Natural killer cell (primary cell): ENCODE measurements at regions not wholly inside any gene's neighbourhood (a gene's known extent, or its start where the extent isn't known, plus 50 kb on each side); places are given as distances from the start of the nearest gene placed in this dataset.
"Not testable (repeated sequence)": the region's sequence is repeated elsewhere in the genome, so short reads cannot be mapped to it uniquely, and the experiment has no call there.

Experiments
- ATAC-seq, 3 donors: fragments of 150-1000 bp in 2 of 3; fragments of 200-7000 bp in 1 of 3; cut with Tn5 transposase; 1 replicate in 1 of 3; 2 replicates in 2 of 3; pipeline ENCODE4 v1.10.0; 2021; ENCODE audit warnings: mild to moderate bottlenecking in 2 of 3, moderate library complexity in 2 of 3
- DNase-seq, 2 donors: peaks; one replicate each; pipeline versions ENCODE4 v3.0.0 to v3.0.0-alpha.2; 2013 to 2021; ENCODE audit warnings: mixed read lengths in 1 of 2
- H3K27ac ChIP-seq: one replicate; pipeline ENCODE4 v1.5.1; 2013; ENCODE audit warnings: mild to moderate bottlenecking, low read length
- H3K27me3 ChIP-seq: one replicate; pipeline ENCODE4 v1.6.1; 2013; ENCODE audit warnings: low read length; ENCODE audit not compliant: control insufficient read depth, insufficient read depth
- H3K36me3 ChIP-seq: one replicate; pipeline ENCODE4 v1.6.1; 2013; ENCODE audit warnings: low read length; ENCODE audit not compliant: control insufficient read depth, insufficient read depth
- H3K4me1 ChIP-seq: one replicate; pipeline ENCODE4 v1.6.1; 2013; ENCODE audit warnings: low read length; ENCODE audit not compliant: control insufficient read depth, insufficient read depth
- H3K4me3 ChIP-seq: one replicate; pipeline ENCODE4 v1.5.1; 2013; ENCODE audit warnings: low read length
- H3K9me3 ChIP-seq: one replicate; pipeline ENCODE4 v1.6.1; 2013; ENCODE audit warnings: low read length; ENCODE audit not compliant: control insufficient read depth, insufficient read depth
- H3K27ac Mint-ChIP-seq, 2 donors: one replicate each; pipeline ENCODE4 v1.8.0; 2022; ENCODE audit warnings: mild to moderate bottlenecking in 2 of 2, mixed read lengths in 2 of 2, moderate library complexity in 1 of 2
- H3K27me3 Mint-ChIP-seq, 2 donors: one replicate each; pipeline ENCODE4 v1.8.0; 2022; ENCODE audit warnings: low read depth in 2 of 2, mixed read lengths in 2 of 2
- H3K36me3 Mint-ChIP-seq: one replicate; pipeline ENCODE4 v1.8.0; 2022; ENCODE audit warnings: mixed read lengths
- H3K4me1 Mint-ChIP-seq, 2 donors: one replicate each; pipeline ENCODE4 v1.8.0; 2022; ENCODE audit warnings: mixed read lengths in 2 of 2
- H3K4me3 Mint-ChIP-seq: one replicate; pipeline ENCODE4 v1.8.0; 2022; ENCODE audit warnings: mild to moderate bottlenecking, moderate library complexity, mixed read lengths
- H3K9me3 Mint-ChIP-seq, 2 donors: one replicate each; pipeline ENCODE4 v1.8.0; 2022; ENCODE audit warnings: mixed read lengths in 2 of 2
- WGBS: methylation state at CpG from one replicate; pipeline ENCODE4 v1.1.7; 2013; ENCODE audit warnings: missing lambda C conversion rate; ENCODE audit not compliant: insufficient coverage; 5-methylcytosine and 5-hydroxymethylcytosine counted together
- intact Hi-C: fragments of 100-400 bp; cut with micrococcal nuclease; formaldehyde crosslinking; loops from one replicate; pipeline ENCODE4 v1.14.2; 2022

GRCh38 chr9:66740136-66740535 is 160.4 kb upstream of the ZNF658 start:
- H3K4me3 Mint-ChIP-seq, H3K9me3 Mint-ChIP-seq, H3K27ac ChIP-seq, H3K36me3 ChIP-seq, DNase-seq, H3K27ac Mint-ChIP-seq, H3K4me3 ChIP-seq, H3K9me3 ChIP-seq, intact Hi-C loops, H3K27me3 ChIP-seq, H3K4me1 ChIP-seq, H3K36me3 Mint-ChIP-seq, ATAC-seq, H3K27me3 Mint-ChIP-seq, H3K4me1 Mint-ChIP-seq: not testable (repeated sequence)
- WGBS, result no CpG with 5 or more reads among the region's 4 CpGs

GRCh38 chr9:66745846-66746245 is 154.7 kb upstream of the ZNF658 start:
- H3K27me3 Mint-ChIP-seq, intact Hi-C loops, H3K27ac ChIP-seq, H3K4me1 Mint-ChIP-seq, H3K4me3 Mint-ChIP-seq, H3K4me3 ChIP-seq, H3K27ac Mint-ChIP-seq, DNase-seq, H3K27me3 ChIP-seq, H3K36me3 ChIP-seq, H3K4me1 ChIP-seq, H3K9me3 Mint-ChIP-seq, H3K36me3 Mint-ChIP-seq, H3K9me3 ChIP-seq, ATAC-seq: not testable (repeated sequence)
- no CpG with 5 or more reads among the region's 27 CpGs for whole genome bisulfite sequencing

GRCh38 chr9:66752324-66752923 is 148.1 kb upstream of the ZNF658 start:
- H3K4me1 ChIP-seq, H3K27me3 Mint-ChIP-seq, ATAC-seq, H3K4me3 ChIP-seq, H3K27ac Mint-ChIP-seq, H3K9me3 ChIP-seq, H3K4me3 Mint-ChIP-seq, H3K27me3 ChIP-seq, DNase-seq, H3K36me3 Mint-ChIP-seq, H3K9me3 Mint-ChIP-seq, H3K27ac ChIP-seq, H3K36me3 ChIP-seq, intact Hi-C loops, H3K4me1 Mint-ChIP-seq: not testable (repeated sequence)
- WGBS, result 94% methylated on average over 3 of the region's 15 CpGs

- H3K4me3 ChIP-seq, ATAC-seq, H3K4me1 ChIP-seq, H3K4me3 Mint-ChIP-seq, H3K9me3 ChIP-seq, H3K27ac Mint-ChIP-seq, H3K27me3 ChIP-seq, intact Hi-C loops, H3K36me3 Mint-ChIP-seq, H3K4me1 Mint-ChIP-seq, H3K27me3 Mint-ChIP-seq, H3K36me3 ChIP-seq, DNase-seq, H3K27ac ChIP-seq, H3K9me3 Mint-ChIP-seq: not testable (repeated sequence)
- WGBS, result no CpG with 5 or more reads among the region's 7 CpGs
Measured at GRCh38 chr9:66759825-66760492, 140.6 kb upstream of the ZNF658 start.

GRCh38 chr9:66764799-66765493 is 135.6 kb upstream of the ZNF658 start:
- H3K36me3 ChIP-seq, H3K27me3 Mint-ChIP-seq, H3K36me3 Mint-ChIP-seq, H3K9me3 Mint-ChIP-seq, H3K4me1 ChIP-seq, H3K4me1 Mint-ChIP-seq, H3K4me3 Mint-ChIP-seq, DNase-seq, ATAC-seq, H3K27ac ChIP-seq, H3K27me3 ChIP-seq, intact Hi-C loops, H3K4me3 ChIP-seq, H3K9me3 ChIP-seq, H3K27ac Mint-ChIP-seq: not testable (repeated sequence)
- WGBS, result no CpG with 5 or more reads among the region's 3 CpGs

- H3K27ac Mint-ChIP-seq, H3K4me3 Mint-ChIP-seq, H3K27me3 Mint-ChIP-seq, H3K9me3 ChIP-seq, H3K27me3 ChIP-seq, H3K4me1 Mint-ChIP-seq, intact Hi-C loops, ATAC-seq, H3K9me3 Mint-ChIP-seq, H3K36me3 ChIP-seq, H3K4me3 ChIP-seq, H3K27ac ChIP-seq, H3K4me1 ChIP-seq, DNase-seq, H3K36me3 Mint-ChIP-seq: not testable (repeated sequence)
- WGBS, result no CpG with 5 or more reads among the region's 2 CpGs
Measured at GRCh38 chr9:66765531-66765930, 135.0 kb upstream of the ZNF658 start.

GRCh38 chr9:66771504-66771903 is 129.0 kb upstream of the ZNF658 start:
- H3K27ac ChIP-seq, intact Hi-C loops, H3K9me3 Mint-ChIP-seq, ATAC-seq, H3K9me3 ChIP-seq, H3K36me3 Mint-ChIP-seq, H3K27me3 Mint-ChIP-seq, H3K4me3 Mint-ChIP-seq, H3K4me1 ChIP-seq, DNase-seq, H3K4me1 Mint-ChIP-seq, H3K27ac Mint-ChIP-seq, H3K4me3 ChIP-seq, H3K36me3 ChIP-seq, H3K27me3 ChIP-seq: not testable (repeated sequence)
- WGBS, result no CpG with 5 or more reads among the region's 2 CpGs

GRCh38 chr9:66774618-66775017 is 125.9 kb upstream of the ZNF658 start:
- H3K36me3 ChIP-seq, H3K9me3 Mint-ChIP-seq, H3K27ac Mint-ChIP-seq, DNase-seq, H3K27ac ChIP-seq, H3K4me1 Mint-ChIP-seq, H3K4me3 Mint-ChIP-seq, H3K27me3 Mint-ChIP-seq, H3K27me3 ChIP-seq, H3K4me3 ChIP-seq, intact Hi-C loops, ATAC-seq, H3K9me3 ChIP-seq, H3K4me1 ChIP-seq, H3K36me3 Mint-ChIP-seq: not testable (repeated sequence)
- 92% methylated on average over 6 of the region's 8 CpGs for WGBS
